GM19395 (cell line): ENCODE measurements at regions not wholly inside any gene's neighbourhood (a gene's known extent, or its start where the extent isn't known, plus 50 kb on each side); places are given as distances from the start of the nearest gene placed in this dataset.

Experiments used
- ATAC-seq: cut with Tn5 transposase; IDR thresholded peaks from one replicate; pipeline ENCODE4 v1.9.1; 2021; ENCODE audit warnings: mild to moderate bottlenecking, moderate library complexity; ENCODE audit not compliant: unreplicated experiment

DNA sequence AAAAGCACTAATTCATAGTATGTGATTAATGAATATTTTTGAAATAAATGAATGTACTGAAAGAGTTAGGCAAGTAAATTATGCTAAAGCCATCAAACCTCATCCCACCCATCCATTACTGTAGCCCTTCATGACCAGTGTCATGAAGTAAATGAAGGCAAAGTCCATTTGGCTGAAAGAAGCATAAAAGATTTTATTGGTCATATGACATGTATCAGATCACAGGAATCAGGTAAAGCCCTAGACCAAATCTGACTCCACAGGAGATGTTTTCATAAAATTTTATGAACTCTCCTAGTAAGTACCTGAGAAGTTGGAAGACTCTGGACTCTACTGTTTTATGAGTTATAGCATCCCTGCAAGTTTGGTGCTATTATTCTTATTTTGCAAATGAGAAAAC is 213.5 kb downstream of the TMEM114 start:
- ATAC-seq = no peak

- no peak for ATAC-seq
These were observed 213.9 kb downstream of the TMEM114 start for GRCh38 chr16:8376430-8376829.

GRCh38 chr16:8375232-8375587 is 215.1 kb downstream of the TMEM114 start:
- no peak for ATAC-seq

DNA sequence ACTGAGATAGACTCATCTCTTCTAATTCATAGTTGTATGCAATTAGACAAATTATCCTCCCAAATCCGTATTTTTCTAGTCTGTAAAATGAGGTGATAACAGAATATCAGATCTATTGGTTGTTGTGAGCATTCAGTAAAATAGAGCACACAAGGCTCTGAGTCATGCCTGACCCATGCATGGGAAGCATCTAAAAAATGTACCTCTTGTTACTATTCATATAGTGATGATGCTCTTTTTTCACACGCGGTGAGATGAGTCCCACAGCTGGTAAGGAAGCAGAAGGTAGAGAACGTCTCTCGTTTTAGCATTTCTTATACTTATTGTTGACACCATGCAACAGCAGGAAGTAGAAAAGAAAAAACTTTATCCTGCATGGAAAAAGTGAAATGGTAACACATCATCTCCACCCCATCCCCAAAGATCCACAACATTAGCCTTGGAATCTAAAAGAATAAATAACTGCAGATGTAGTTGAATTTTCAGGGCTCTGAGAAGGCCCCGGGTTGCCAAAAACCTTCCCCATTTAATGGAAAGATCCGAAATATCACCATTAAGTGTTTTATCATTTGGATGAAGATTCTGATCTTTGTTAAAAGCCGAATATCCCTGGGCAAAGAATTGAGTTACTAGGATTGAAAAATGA is 215.6 kb downstream of the TMEM114 start:
- ATAC-seq = no peak

DNA sequence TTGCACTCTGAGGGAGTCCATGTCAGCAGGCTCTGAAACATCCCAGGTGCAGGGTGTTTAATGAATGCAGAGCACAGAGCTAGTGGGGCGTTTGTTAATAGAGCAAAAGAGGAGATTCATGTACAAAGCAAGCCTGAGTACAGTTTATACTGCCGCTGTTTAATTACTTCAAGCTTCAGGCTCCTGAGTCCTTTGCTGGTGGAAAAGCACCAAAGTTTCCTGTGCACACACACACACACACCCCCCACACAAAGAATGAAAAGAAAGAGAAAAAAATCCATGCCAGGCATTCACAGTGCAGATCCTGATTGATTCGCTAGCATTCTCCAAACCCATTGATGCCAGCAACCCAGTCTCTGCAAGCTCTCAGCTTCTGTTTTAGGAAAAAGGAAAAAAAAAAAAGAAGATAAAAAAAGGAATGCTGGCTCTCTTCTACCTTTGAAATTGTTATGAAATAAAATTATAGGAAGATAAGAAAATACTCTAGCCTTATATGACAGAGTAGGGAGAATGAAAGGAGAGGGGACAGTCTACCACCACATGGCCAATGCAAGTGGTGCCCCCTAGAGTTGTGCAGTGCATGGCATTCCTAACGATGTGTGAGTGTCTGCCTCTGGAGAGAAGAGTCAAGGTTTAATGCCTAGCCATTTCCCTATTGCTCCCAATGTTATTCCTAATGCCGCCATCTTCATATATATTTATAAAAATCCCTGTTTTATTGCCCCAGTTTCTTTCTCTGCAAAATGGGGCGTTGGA is 216.5 kb downstream of the TMEM114 start:
- no peak for ATAC-seq

DNA sequence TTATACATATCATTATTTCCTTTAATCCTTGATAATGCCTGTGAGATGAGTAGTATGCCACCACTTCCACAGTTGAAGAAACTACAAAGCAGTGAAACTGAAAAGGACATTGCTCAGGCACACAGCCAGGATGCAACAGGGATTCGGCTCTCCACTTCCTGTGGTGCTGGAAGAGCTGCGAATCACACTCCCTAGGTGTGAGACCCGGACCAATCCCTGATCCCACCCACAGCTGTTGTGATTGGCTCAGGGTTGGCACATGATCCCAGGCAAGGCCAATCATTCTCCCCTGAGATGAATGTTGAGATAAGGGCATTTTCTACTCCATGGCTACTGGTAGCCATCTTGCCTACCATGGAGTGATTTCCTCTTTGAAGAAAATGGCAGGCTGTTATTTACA is 218.2 kb downstream of the TMEM114 start:
- no peak for ATAC-seq

- ATAC-seq = no peak
These were observed 219.7 kb downstream of the TMEM114 start for GRCh38 chr16:8370374-8371270.

GRCh38 chr16:8358937-8359336 is 231.4 kb downstream of the TMEM114 start:
- ATAC-seq = no peak

- no peak for ATAC-seq
These were observed 234.6 kb downstream of the TMEM114 start for GRCh38 chr16:8355675-8356074.

- no peak for ATAC-seq
These were observed 244.0 kb downstream of the TMEM114 start for GRCh38 chr16:8346294-8346693.

- no peak for ATAC-seq
These were observed 248.0 kb downstream of the TMEM114 start for GRCh38 chr16:8342276-8342675.

GRCh38 chr16:8330761-8331160 is 259.6 kb downstream of the TMEM114 start:
- ATAC-seq = no peak

DNA sequence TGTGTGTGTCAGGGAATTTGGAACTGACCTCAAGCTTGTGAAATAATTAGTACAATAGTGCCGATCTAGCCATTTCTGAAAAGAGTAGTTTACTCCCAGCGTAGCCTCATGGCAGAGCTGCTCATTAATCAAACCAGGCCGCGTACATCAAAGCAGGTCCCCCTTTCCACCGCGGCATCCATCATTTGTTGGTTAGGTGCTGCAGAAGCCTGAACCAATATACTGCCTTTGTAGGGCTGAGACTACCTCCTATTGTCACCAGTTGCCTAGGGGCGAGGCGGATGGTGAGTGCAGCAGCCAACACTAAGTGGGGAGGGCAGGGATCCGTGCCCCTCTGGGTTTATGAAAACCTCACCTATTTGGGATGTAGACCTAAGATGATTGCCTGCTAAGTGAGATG is 264.1 kb downstream of the TMEM114 start:
- ATAC-seq = no peak

DNA sequence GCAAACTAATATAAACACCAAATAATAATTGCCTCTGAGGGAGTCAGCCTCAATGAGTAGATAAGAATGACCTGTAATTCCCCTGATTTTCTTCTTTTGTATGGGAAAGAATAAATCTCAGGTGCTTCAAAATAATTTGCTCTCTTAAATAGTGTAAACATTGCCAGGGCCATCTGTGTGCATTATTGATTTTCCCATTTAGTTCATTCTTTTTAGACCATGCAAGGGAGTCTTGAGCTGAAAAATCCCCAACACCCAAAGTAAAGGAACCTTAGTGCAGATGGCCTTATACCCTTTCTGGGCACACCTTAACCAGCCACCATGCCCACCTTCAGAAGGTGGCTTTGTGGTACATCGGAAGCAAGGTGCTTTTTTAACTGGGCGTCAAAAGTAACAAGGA is 267.2 kb downstream of the TMEM114 start:
- ATAC-seq = no peak

DNA sequence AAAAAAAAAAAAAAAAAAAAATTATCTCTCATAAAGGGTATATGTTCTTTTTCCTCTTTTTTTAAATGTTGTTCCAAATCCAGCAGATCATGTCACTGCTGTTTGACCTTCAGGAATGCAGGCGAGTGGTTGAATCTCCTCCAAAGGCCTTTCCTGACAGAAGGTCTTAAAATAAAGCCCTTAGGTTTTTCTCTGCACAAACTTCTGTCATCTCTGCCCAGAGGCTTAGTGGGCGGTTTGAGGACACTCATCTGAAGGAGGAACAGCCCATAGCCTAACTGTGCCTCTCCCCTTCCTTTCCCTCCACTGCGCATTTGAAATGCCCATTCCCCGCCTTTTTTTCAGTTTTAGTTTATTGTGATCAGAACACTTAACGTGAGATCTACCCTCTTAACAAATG is 270.2 kb downstream of the TMEM114 start:
- ATAC-seq = no peak

- ATAC-seq = no peak
These were observed 279.5 kb downstream of the TMEM114 start for GRCh38 chr16:8310816-8311215.

- ATAC-seq = no peak
These were observed 280.0 kb downstream of the TMEM114 start for GRCh38 chr16:8310323-8310722.

- ATAC-seq = no peak
These were observed 285.1 kb downstream of the TMEM114 start for GRCh38 chr16:8305201-8305600.

DNA sequence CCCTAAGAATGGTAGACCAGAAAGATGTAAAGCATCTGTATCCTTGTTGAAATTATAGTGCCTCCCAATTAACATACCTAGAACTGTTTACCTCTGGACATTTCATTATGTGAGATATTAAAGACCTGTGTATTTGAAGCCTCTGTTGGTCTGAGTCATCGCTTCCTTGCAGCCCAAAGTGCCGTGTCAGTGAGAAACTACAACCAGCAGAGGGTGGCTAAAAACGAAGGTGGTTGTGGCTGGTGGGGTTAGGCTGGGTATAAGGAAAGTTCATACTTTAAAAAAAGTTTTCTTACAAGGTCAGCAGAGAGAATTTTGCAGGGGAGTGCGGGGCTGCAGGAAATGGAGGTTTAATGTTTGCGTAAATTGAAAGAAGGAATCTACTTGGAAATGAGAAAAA is 290.7 kb downstream of the TMEM114 start:
- ATAC-seq = no peak

- ATAC-seq = no peak
These were observed 294.6 kb downstream of the TMEM114 start for GRCh38 chr16:8295513-8296237.

- ATAC-seq = no peak
These were observed 296.9 kb downstream of the TMEM114 start for GRCh38 chr16:8293413-8293812.
